Thymus (tissue), 11 donors: ENCODE measurements at regions not wholly inside any gene's neighbourhood (a gene's known extent, or its start where the extent isn't known, plus 50 kb on each side); places are given as distances from the start of the nearest gene placed in this dataset.
A peak's percentile ranks its signal among the peaks of the same experiment; 100 is the strongest.

ENCODE experiments used
- DNase-seq, 9 donors: peaks; one replicate each; pipeline ENCODE4 v3.0.0-alpha.2; 2013; ENCODE audit warnings: low spot score in 9 of 9, low read depth in 6 of 9, missing footprints in 1 of 9
- H3K27ac ChIP-seq, 2 donors: one replicate each; pipeline ENCODE4 v1.5.1; 2013; ENCODE audit warnings: control low read depth in 1 of 2, low read depth in 1 of 2, low read length in 1 of 2, mild to moderate bottlenecking in 1 of 2, moderate library complexity in 1 of 2
- H3K27me3 ChIP-seq, 2 donors: one replicate each; pipeline ENCODE4 v1.5.1; 2013; ENCODE audit warnings: low read length in 1 of 2; ENCODE audit not compliant: control insufficient read depth in 2 of 2, insufficient read depth in 1 of 2
- H3K36me3 ChIP-seq, 2 donors: one replicate each; pipeline ENCODE4 v1.5.1; 2013; ENCODE audit warnings: low read length in 1 of 2, mild to moderate bottlenecking in 1 of 2, moderate library complexity in 1 of 2; ENCODE audit not compliant: control insufficient read depth in 2 of 2, insufficient read depth in 2 of 2
- H3K4me1 ChIP-seq, 2 donors: one replicate each; pipeline ENCODE4 v1.5.1; 2013; ENCODE audit warnings: low read length in 2 of 2; ENCODE audit not compliant: control insufficient read depth in 2 of 2, insufficient read depth in 2 of 2
- H3K4me3 ChIP-seq, 2 donors: one replicate each; pipeline ENCODE4 v1.5.1; 2013; ENCODE audit warnings: low read length in 2 of 2, control low read depth in 1 of 2, mild to moderate bottlenecking in 1 of 2
- H3K9me3 ChIP-seq, 2 donors: one replicate each; pipeline ENCODE4 v1.5.1; 2013; ENCODE audit warnings: low read length in 1 of 2, mild to moderate bottlenecking in 1 of 2; ENCODE audit not compliant: control insufficient read depth in 2 of 2, insufficient read depth in 1 of 2
- WGBS: extraction: QIAGEN DNeasy Blood & Tissue Kit; methylation state at CpG from one replicate; pipeline ENCODE4 v1.1.7; 2013; 5-methylcytosine and 5-hydroxymethylcytosine counted together
- donor health status: healthy.

DNA sequence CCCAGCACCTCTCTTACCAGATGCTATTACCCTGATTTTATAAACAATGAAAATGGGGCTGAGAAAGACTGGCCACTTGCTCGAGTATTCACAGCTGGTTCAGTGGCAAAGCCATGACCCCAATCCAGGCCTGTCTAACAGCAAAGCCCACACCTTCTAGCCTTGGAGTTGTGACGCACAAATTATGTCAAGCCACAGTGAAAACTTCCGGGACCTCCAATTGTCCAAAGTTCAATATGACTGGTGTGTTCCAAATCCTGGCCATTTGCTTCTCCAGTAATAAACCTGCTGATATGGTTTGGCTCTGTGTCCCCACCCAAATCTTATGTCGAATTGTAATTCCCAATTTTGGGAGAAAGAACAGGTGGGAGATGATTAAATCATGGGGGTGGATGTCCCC, 64.7 kb upstream of the RIOK3 start:
- Histone ChIP-seq H3K9me3 (no peaks in the 10 kb centered on the region), H3K27ac (no peak overlapping the region), H3K4me3 (no peak overlapping the region), H3K27me3 (no peaks in the 10 kb centered on the region), H3K36me3 (no peaks in the 10 kb centered on the region), H3K4me1 (no peaks in the 10 kb centered on the region)
- no peak for DNase-seq
- over 99% methylated on average over 4 of the region's 4 CpGs for WGBS

DNA sequence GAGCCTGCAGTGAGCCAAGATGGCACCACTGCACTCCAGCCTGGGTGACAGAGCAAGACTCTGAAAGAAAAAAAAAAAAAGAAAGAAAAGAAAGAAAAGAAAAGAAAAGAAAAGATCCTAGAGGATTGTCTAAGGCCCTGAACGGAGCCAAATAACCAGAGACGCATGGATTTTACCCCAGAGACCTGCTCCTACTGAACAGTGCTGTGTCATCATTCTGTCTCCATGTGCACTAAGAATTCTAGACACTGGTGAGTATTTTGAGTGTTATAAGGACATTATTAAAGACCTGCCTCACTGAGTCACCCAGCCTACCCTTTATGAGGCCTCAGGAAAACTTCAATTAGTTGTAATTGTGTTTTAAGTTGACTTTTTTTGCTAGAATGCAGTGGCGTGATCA, 61.9 kb upstream of the RIOK3 start:
- H3K9me3 ChIP-seq = no peaks in the 10 kb centered on the region
- no peak overlapping the region for H3K4me3 ChIP-seq
- H3K27ac ChIP-seq = no peak overlapping the region
- WGBS = 99% methylated on average over 3 of the region's 3 CpGs
- DNase-seq = no peak
- H3K36me3 ChIP-seq = no peaks in the 10 kb centered on the region
- H3K4me1 ChIP-seq = no peaks in the 10 kb centered on the region
- H3K27me3 ChIP-seq = no peaks in the 10 kb centered on the region

DNA sequence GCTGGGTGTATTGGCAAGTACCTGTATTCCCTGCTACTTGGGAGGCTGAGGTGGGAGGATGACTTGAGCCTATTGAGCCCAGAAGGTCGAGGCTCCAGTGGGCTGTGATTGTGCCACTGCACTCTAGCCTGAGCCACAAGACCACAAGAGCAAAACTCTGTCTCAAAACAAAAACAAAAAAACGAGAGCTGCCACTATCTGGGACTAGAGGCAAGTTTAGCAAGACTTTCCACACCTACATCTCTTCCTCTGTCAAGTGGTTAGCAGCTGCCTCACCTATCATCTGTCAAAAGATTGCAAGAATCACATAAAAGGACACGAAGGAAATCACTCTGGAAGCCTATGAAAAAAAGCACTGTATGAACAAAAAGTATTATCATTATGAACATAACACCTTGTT, 55.2 kb upstream of the RIOK3 start:
- Histone ChIP-seq H3K27ac (peak overlapping the region; percentile 43 to 58), H3K9me3 (no peaks in the 10 kb centered on the region), H3K4me3 (no peak overlapping the region), H3K4me1 (peaks cover 5 to 15% of the 10 kb centered on the region in 2 donors), H3K36me3 (no peaks in the 10 kb centered on the region), H3K27me3 (no peaks in the 10 kb centered on the region)
- WGBS = 42% methylated on average over 3 of the region's 3 CpGs
- peak in 7 of 9 donors; percentile 20 to 73 (median 36) for DNase-seq

DNA sequence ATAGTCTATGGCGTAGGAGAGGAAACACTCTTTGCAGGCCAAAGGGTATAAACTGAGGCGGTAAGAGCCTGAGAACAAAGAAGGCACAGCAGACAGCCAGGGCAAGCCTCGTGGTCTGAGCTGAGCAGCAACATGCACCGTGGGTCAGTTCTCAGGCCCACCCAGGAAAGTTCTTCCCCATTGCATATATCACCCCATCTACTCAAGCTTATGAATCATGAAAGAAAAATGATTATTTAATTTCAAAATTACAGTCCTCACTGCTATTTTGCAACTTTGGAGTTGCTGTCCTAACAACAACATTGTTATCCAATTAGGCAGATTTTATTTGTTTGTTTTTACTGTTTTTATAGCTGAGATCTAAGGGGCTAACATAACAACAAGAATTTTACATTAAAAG, 54.7 kb upstream of the RIOK3 start:
- H3K4me1 ChIP-seq = peaks cover 5 to 15% of the 10 kb centered on the region in 2 donors
- DNase-seq = no peak
- H3K36me3 ChIP-seq = no peaks in the 10 kb centered on the region
- H3K4me3 ChIP-seq = no peak overlapping the region
- no peaks in the 10 kb centered on the region for H3K27me3 ChIP-seq
- H3K9me3 ChIP-seq = no peaks in the 10 kb centered on the region
- WGBS = 78% methylated on average over 4 of the region's 4 CpGs
- H3K27ac ChIP-seq = peak overlapping the region; percentile 43 to 77

DNA sequence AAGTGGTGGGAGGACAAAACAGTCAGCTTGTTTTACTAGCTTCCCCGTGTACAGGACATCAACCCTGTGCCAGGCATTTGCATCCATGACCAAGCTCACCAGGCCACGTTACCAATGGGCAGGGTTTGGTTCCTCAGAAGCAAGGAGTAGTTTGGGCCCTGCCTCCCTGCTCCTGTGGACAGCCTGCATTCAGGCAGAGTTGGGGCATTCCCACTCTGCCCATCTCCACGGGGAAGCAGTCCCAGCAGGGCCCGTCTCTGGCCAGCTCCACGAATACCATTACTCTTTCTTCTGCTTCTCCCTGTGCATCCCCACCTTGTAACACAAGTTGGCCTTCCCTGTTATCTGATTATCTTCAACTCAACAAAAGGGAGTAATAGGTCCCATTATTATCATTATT, 54.0 kb upstream of the RIOK3 start:
- no peaks in the 10 kb centered on the region for H3K9me3 ChIP-seq
- 96% methylated on average over 5 of the region's 5 CpGs for WGBS
- no peak overlapping the region for H3K4me3 ChIP-seq
- no peaks in the 10 kb centered on the region for H3K36me3 ChIP-seq
- H3K27me3 ChIP-seq = no peaks in the 10 kb centered on the region
- H3K27ac ChIP-seq = peak overlapping the region in 1 of 2 donors; percentile 25
- peaks cover 5 to 15% of the 10 kb centered on the region in 2 donors for H3K4me1 ChIP-seq
- DNase-seq = no peak

DNA sequence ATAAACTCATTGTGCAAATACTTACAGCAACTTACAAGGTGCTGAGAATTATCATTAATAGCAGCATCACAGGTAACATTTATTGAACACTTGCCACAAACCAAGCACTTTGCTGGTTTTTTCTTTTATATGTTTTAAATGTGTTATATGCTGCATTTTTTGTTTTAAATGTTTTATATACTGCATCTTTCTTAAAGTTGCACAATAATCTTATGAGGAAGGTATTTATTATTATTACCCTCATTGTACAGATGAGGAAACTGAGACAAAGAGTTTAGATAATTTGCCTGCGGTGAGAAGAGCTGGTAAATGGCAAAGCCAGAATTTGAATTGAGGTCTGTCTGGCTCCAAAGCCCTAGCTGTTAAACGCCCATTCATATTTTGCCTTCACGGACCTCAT, 52.2 kb upstream of the RIOK3 start:
- no peaks in the 10 kb centered on the region for H3K9me3 ChIP-seq
- H3K4me3 ChIP-seq = no peak overlapping the region
- H3K4me1 ChIP-seq = peaks cover 5 to 15% of the 10 kb centered on the region in 2 donors
- no peaks in the 10 kb centered on the region for H3K27me3 ChIP-seq
- WGBS = 98% methylated on average over 3 of the region's 3 CpGs
- no peaks in the 10 kb centered on the region for H3K36me3 ChIP-seq
- DNase-seq = no peak
- H3K27ac ChIP-seq = no peak overlapping the region

DNA sequence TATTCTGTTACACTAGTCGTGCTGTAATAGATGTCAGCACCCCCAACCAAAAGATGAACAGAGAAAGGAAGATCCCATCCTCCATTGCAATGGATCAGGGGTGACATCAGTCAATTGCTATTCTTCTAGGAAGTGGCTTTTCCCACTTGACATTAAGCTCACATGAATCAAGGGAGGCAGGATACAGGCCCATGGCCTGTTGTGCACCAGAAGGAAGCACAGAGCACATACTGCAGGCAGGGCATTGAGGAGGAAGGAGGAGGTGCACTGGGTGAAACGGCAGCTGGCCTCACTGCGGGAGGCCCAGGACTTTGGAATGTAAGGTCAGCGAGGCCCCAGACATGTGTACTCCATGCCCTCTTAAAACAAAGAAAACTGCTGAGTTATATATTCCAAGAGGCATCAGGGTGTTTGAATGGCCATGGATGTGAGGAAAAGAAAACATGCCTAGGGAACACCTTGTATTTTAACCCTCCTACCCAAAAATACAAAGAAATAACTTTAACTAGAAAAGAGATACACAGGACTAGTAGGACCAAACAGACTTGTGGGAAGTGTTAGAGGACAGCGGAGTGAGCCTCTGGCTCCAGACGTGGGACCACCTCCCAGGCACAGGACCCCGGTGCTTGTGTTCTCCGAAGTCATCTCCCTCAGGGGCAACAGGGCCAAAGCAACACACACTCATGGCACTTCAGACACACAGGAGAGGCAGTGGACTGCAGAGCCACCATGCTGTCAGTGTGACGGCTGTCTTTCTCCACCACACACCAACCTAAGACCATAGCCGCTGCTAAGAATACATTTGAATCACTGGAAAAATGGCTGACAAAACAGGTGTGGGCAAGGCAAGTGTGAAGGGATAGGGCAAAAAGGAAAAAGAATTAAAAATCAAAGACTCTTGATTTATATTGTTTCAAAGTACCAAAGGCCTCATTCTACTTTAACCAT, 51.4 kb upstream of the RIOK3 start:
- Histone ChIP-seq H3K36me3 (no peaks in the 10 kb centered on the region), H3K9me3 (no peaks in the 10 kb centered on the region), H3K27me3 (no peaks in the 10 kb centered on the region), H3K4me1 (peaks cover 5 to 15% of the 10 kb centered on the region in 2 donors), H3K27ac (no peak overlapping the region), H3K4me3 (no peak overlapping the region)
- no peak for DNase-seq
- WGBS = 92% methylated on average over 10 of the region's 10 CpGs
